ENCODE measurements at regions not wholly inside any gene's neighbourhood (a gene's known extent, or its start where the extent isn't known, plus 50 kb on each side); places are given as distances from the start of the nearest gene placed in this dataset.

DNA sequence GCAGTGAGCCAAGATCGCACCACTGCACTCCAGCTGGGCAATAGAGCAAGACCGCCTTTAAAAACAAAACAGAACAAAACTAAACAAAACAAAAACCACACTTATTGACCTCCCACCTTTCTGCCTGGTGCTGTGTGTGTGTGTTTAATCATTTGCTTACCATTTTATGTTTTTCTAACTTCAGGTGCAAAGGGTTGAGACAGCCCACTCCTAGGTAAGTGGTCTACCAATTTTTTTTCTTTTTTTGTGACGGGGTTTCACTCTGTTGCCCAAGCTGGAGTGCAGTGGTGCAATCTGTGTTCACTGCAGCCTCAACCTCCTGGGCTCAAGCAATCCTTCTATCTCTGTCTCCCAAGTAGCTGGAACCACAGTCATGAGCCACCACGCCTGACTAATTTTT, 65.8 kb downstream of the SALL1 start:
- Histone ChIP-seq H2AFZ (ENCODE audit: low read length) (no peak overlapping the region), H4K20me1 (ENCODE audit: insufficient read depth, low read depth, low read length) (no peaks in the 10 kb centered on the region), H3K27me3 (ENCODE audit: low read length) (no peaks in the 10 kb centered on the region), H3K9me3 (ENCODE audit: low read length) (no peaks in the 10 kb centered on the region), H3K79me2 (ENCODE audit: low read length) (no peaks in the 10 kb centered on the region), H3K4me1 (ENCODE audit: low read length) (peaks cover 7% of the 10 kb centered on the region; the same call in 1 of the 2 replicates), H3K9me2 (replicated peaks; ENCODE audit: insufficient read depth, low read length) (no peaks in the 10 kb centered on the region), H3K36me3 (ENCODE audit: insufficient read depth, low read length) (no peaks in the 10 kb centered on the region), H3K4me3 (ENCODE audit: low read length) (no peak overlapping the region), H3K9ac (ENCODE audit: low read length) (no peak overlapping the region), H3K27ac (ENCODE audit: low read length) (no peak overlapping the region), H3K4me2 (ENCODE audit: low read depth, low read length, poor library complexity, severe bottlenecking) (no peak overlapping the region)
- DNase-seq: no peak

- H3K27me3 ChIP-seq (ENCODE audit: low read length): no peaks in the 10 kb centered on the region
- H3K79me2 ChIP-seq (ENCODE audit: low read length): no peaks in the 10 kb centered on the region
These were observed 66.8 kb downstream of the SALL1 start for GRCh38 chr16:51084074-51084928.

DNA sequence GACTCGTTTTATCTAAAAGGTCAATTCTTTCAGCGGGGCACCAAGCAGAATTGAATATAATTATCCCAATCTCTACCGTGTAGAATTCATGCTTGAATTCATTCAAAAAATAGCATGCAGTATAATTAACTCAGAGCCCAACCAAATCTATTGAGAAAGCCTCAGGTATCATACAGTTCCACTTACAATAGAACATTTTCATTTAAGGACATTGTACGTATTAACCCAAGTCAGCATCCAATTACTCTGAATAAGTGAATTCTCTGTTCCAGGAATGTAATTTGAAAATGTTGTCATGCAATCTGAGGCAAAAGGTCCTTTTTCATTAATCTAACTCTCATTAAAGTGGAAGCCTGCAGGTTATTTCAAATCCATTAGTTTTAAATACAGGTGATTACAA, 78.5 kb downstream of the SALL1 start:
- DNase-seq: no peak
- H3K27ac ChIP-seq (ENCODE audit: low read length): no peak overlapping the region
- no peaks in the 10 kb centered on the region for H3K4me1 ChIP-seq (ENCODE audit: low read length)
- H3K79me2 ChIP-seq (ENCODE audit: low read length): no peaks in the 10 kb centered on the region
- H3K27me3 ChIP-seq (ENCODE audit: low read length): no peaks in the 10 kb centered on the region
- H3K9ac ChIP-seq (ENCODE audit: low read length): no peak overlapping the region
- H2AFZ ChIP-seq (ENCODE audit: low read length): no peak overlapping the region
- no peak overlapping the region for H3K4me3 ChIP-seq (ENCODE audit: low read length)
- no peaks in the 10 kb centered on the region for H3K36me3 ChIP-seq (ENCODE audit: insufficient read depth, low read length)
- H4K20me1 ChIP-seq (ENCODE audit: insufficient read depth, low read depth, low read length): no peaks in the 10 kb centered on the region
- H3K9me2 ChIP-seq (replicated peaks; ENCODE audit: insufficient read depth, low read length): no peaks in the 10 kb centered on the region
- no peak overlapping the region for H3K4me2 ChIP-seq (ENCODE audit: low read depth, low read length, poor library complexity, severe bottlenecking)
- no peaks in the 10 kb centered on the region for H3K9me3 ChIP-seq (ENCODE audit: low read length)

More at GRCh38 chr16:51084074-51084928, 66.8 kb downstream of the SALL1 start:
- H3K4me3 ChIP-seq (ENCODE audit: low read length): no peak overlapping the region
- no peaks in the 10 kb centered on the region for H3K9me2 ChIP-seq (replicated peaks; ENCODE audit: insufficient read depth, low read length)
- no peaks in the 10 kb centered on the region for H4K20me1 ChIP-seq (ENCODE audit: insufficient read depth, low read depth, low read length)
- no peak for DNase-seq
- H3K4me2 ChIP-seq (ENCODE audit: low read depth, low read length, poor library complexity, severe bottlenecking): no peak overlapping the region
- H2AFZ ChIP-seq (ENCODE audit: low read length): no peak overlapping the region
- no peaks in the 10 kb centered on the region for H3K36me3 ChIP-seq (ENCODE audit: insufficient read depth, low read length)
- no peak overlapping the region for H3K9ac ChIP-seq (ENCODE audit: low read length)
- H3K27ac ChIP-seq (ENCODE audit: low read length): no peak overlapping the region
- H3K9me3 ChIP-seq (ENCODE audit: low read length): no peaks in the 10 kb centered on the region
- H3K4me1 ChIP-seq (ENCODE audit: low read length): peaks cover 7% of the 10 kb centered on the region; the same call in 1 of the 2 replicates

GRCh38 chr16:51071326-51071725, 79.7 kb downstream of the SALL1 start:
- no peaks in the 10 kb centered on the region for H3K36me3 ChIP-seq (ENCODE audit: insufficient read depth, low read length)
- H3K9ac ChIP-seq (ENCODE audit: low read length): no peak overlapping the region
- no peaks in the 10 kb centered on the region for H3K79me2 ChIP-seq (ENCODE audit: low read length)
- DNase-seq: no peak
- H3K9me2 ChIP-seq (replicated peaks; ENCODE audit: insufficient read depth, low read length): no peaks in the 10 kb centered on the region
- H3K9me3 ChIP-seq (ENCODE audit: low read length): no peaks in the 10 kb centered on the region
- no peak overlapping the region for H3K4me2 ChIP-seq (ENCODE audit: low read depth, low read length, poor library complexity, severe bottlenecking)
- H3K4me3 ChIP-seq (ENCODE audit: low read length): no peak overlapping the region
- no peaks in the 10 kb centered on the region for H3K27me3 ChIP-seq (ENCODE audit: low read length)
- H4K20me1 ChIP-seq (ENCODE audit: insufficient read depth, low read depth, low read length): no peaks in the 10 kb centered on the region
- H3K4me1 ChIP-seq (ENCODE audit: low read length): no peaks in the 10 kb centered on the region
- H3K27ac ChIP-seq (ENCODE audit: low read length): no peak overlapping the region
- no peak overlapping the region for H2AFZ ChIP-seq (ENCODE audit: low read length)

GRCh38 chr16:51067352-51067751, 83.7 kb downstream of the SALL1 start:
- Histone ChIP-seq H2AFZ (ENCODE audit: low read length) (no peak overlapping the region), H3K9me3 (ENCODE audit: low read length) (no peaks in the 10 kb centered on the region), H3K79me2 (ENCODE audit: low read length) (no peaks in the 10 kb centered on the region), H3K4me2 (ENCODE audit: low read depth, low read length, poor library complexity, severe bottlenecking) (no peak overlapping the region), H3K27me3 (ENCODE audit: low read length) (no peaks in the 10 kb centered on the region), H3K4me3 (ENCODE audit: low read length) (no peak overlapping the region), H3K9ac (ENCODE audit: low read length) (no peak overlapping the region), H3K27ac (ENCODE audit: low read length) (no peak overlapping the region), H3K4me1 (ENCODE audit: low read length) (no peaks in the 10 kb centered on the region), H3K9me2 (replicated peaks; ENCODE audit: insufficient read depth, low read length) (no peaks in the 10 kb centered on the region), H4K20me1 (ENCODE audit: insufficient read depth, low read depth, low read length) (no peaks in the 10 kb centered on the region), H3K36me3 (ENCODE audit: insufficient read depth, low read length) (no peaks in the 10 kb centered on the region)
- DNase-seq: no peak

- no peak overlapping the region for H2AFZ ChIP-seq (ENCODE audit: low read length)
- no peak overlapping the region for H3K9ac ChIP-seq (ENCODE audit: low read length)
- H4K20me1 ChIP-seq (ENCODE audit: insufficient read depth, low read depth, low read length): no peaks in the 10 kb centered on the region
- DNase-seq: no peak
- no peaks in the 10 kb centered on the region for H3K9me3 ChIP-seq (ENCODE audit: low read length)
- H3K79me2 ChIP-seq (ENCODE audit: low read length): no peaks in the 10 kb centered on the region
- H3K36me3 ChIP-seq (ENCODE audit: insufficient read depth, low read length): no peaks in the 10 kb centered on the region
- no peaks in the 10 kb centered on the region for H3K27me3 ChIP-seq (ENCODE audit: low read length)
- no peak overlapping the region for H3K27ac ChIP-seq (ENCODE audit: low read length)
- no peak overlapping the region for H3K4me3 ChIP-seq (ENCODE audit: low read length)
- H3K4me1 ChIP-seq (ENCODE audit: low read length): no peaks in the 10 kb centered on the region
- no peaks in the 10 kb centered on the region for H3K9me2 ChIP-seq (replicated peaks; ENCODE audit: insufficient read depth, low read length)
- no peak overlapping the region for H3K4me2 ChIP-seq (ENCODE audit: low read depth, low read length, poor library complexity, severe bottlenecking)
These were observed 89.0 kb downstream of the SALL1 start for GRCh38 chr16:51062039-51062438.

- H3K9me3 ChIP-seq (ENCODE audit: low read length): no peaks in the 10 kb centered on the region
- no peaks in the 10 kb centered on the region for H3K27me3 ChIP-seq (ENCODE audit: low read length)
- DNase-seq: no peak
- H3K9me2 ChIP-seq (replicated peaks; ENCODE audit: insufficient read depth, low read length): no peaks in the 10 kb centered on the region
- H3K4me2 ChIP-seq (ENCODE audit: low read depth, low read length, poor library complexity, severe bottlenecking): no peak overlapping the region
- no peaks in the 10 kb centered on the region for H3K79me2 ChIP-seq (ENCODE audit: low read length)
- H4K20me1 ChIP-seq (ENCODE audit: insufficient read depth, low read depth, low read length): no peaks in the 10 kb centered on the region
- H2AFZ ChIP-seq (ENCODE audit: low read length): no peak overlapping the region
- no peak overlapping the region for H3K27ac ChIP-seq (ENCODE audit: low read length)
- no peaks in the 10 kb centered on the region for H3K36me3 ChIP-seq (ENCODE audit: insufficient read depth, low read length)
- no peaks in the 10 kb centered on the region for H3K4me1 ChIP-seq (ENCODE audit: low read length)
- no peak overlapping the region for H3K9ac ChIP-seq (ENCODE audit: low read length)
- H3K4me3 ChIP-seq (ENCODE audit: low read length): no peak overlapping the region
These were observed 89.7 kb downstream of the SALL1 start for GRCh38 chr16:51061328-51061727.

DNA sequence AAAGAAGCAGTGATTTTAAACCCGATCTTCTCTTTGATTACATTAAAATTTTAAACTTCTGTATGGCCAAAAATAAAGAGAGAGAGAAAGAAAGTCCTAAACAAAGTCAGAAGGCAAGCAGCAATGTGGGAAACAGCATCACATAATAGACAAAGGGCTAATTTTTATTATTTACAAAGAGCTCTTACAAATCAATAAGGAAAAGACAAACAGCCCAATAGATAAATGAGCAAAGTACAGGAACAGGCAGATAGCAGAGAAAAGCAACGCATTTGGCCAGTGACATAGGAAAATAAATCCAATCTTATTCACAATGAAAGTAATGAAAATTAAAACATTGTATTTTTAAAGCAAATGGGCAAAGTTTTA, 93.1 kb downstream of the SALL1 start:
- Histone ChIP-seq H3K9me2 (replicated peaks; ENCODE audit: insufficient read depth, low read length) (no peaks in the 10 kb centered on the region), H2AFZ (ENCODE audit: low read length) (no peak overlapping the region), H3K79me2 (ENCODE audit: low read length) (no peaks in the 10 kb centered on the region), H3K4me1 (ENCODE audit: low read length) (no peaks in the 10 kb centered on the region), H3K4me2 (ENCODE audit: low read depth, low read length, poor library complexity, severe bottlenecking) (no peak overlapping the region), H3K9ac (ENCODE audit: low read length) (no peak overlapping the region), H3K36me3 (ENCODE audit: insufficient read depth, low read length) (no peaks in the 10 kb centered on the region), H4K20me1 (ENCODE audit: insufficient read depth, low read depth, low read length) (no peaks in the 10 kb centered on the region), H3K4me3 (ENCODE audit: low read length) (no peak overlapping the region), H3K27me3 (ENCODE audit: low read length) (no peaks in the 10 kb centered on the region), H3K9me3 (ENCODE audit: low read length) (no peaks in the 10 kb centered on the region), H3K27ac (ENCODE audit: low read length) (no peak overlapping the region)
- DNase-seq: no peak

Measured in Karpas-422 (cell line).